Aorta (tissue), 5 donors: ENCODE measurements at regions not wholly inside any gene's neighbourhood (a gene's known extent, or its start where the extent isn't known, plus 50 kb on each side); places are given as distances from the start of the nearest gene placed in this dataset.

Source experiments
- ATAC-seq: fragments of 200-7000 bp; cut with Tn5 transposase; one replicate; pipeline ENCODE4 v1.9.1; 2022; ENCODE audit warnings: moderate library complexity; ENCODE audit not compliant: low FRiP score
- DNase-seq, 2 donors: peaks; one replicate each; pipeline ENCODE4 v3.0.0-alpha.2; 2020
- H3K27ac ChIP-seq, 2 donors: one replicate each; pipeline ENCODE4 v1.5.1; 2013; ENCODE audit warnings: low read length in 2 of 2, mild to moderate bottlenecking in 2 of 2, moderate library complexity in 2 of 2, control low read depth in 1 of 2, inconsistent platforms in 1 of 2, low read depth in 1 of 2
- H3K27me3 ChIP-seq, 2 donors: one replicate each; pipeline ENCODE4 v1.6.1; 2013; ENCODE audit warnings: control low read depth in 1 of 2, low read length in 1 of 2, mild to moderate bottlenecking in 1 of 2, moderate library complexity in 1 of 2; ENCODE audit not compliant: insufficient read depth in 2 of 2, control insufficient read depth in 1 of 2
- H3K36me3 ChIP-seq, 2 donors: one replicate each; pipeline ENCODE4 v1.6.1; 2013; ENCODE audit warnings: control low read depth in 1 of 2, low read length in 1 of 2, mild to moderate bottlenecking in 1 of 2; ENCODE audit not compliant: insufficient read depth in 2 of 2, control insufficient read depth in 1 of 2
- H3K4me1 ChIP-seq, 2 donors: one replicate each; pipeline ENCODE4 v1.6.1; 2013; ENCODE audit warnings: low read length in 2 of 2, control low read depth in 1 of 2, mild to moderate bottlenecking in 1 of 2, moderate library complexity in 1 of 2; ENCODE audit not compliant: insufficient read depth in 2 of 2, control insufficient read depth in 1 of 2
- H3K4me3 ChIP-seq, 2 donors: one replicate each; pipeline ENCODE4 v1.5.1; 2013; ENCODE audit warnings: low read length in 2 of 2, control low read depth in 1 of 2, mild to moderate bottlenecking in 1 of 2
- H3K9me3 ChIP-seq: one replicate; pipeline ENCODE4 v1.6.1; 2013; ENCODE audit warnings: mild to moderate bottlenecking, low read length; ENCODE audit not compliant: control insufficient read depth
- WGBS, 2 donors: extraction: QIAGEN DNeasy Blood & Tissue Kit; methylation state at CpG; one replicate each; pipeline ENCODE4 v1.1.7; 2013; 5-methylcytosine and 5-hydroxymethylcytosine counted together
- intact Hi-C, 2 donors: fragments of 100-400 bp; cut with DNase I; formaldehyde crosslinking; loops; one replicate each; pipeline versions ENCODE4 v1.14.2 to v1.15.0; 2022
- donor health status: healthy with polysubstance abuse.
- donor health status: Bipolar disorder and iron deficiency.
- donor health status: DM: no; HTN: no; CAD: no.
- donor health status: DM: no; HTN: no; CAD: no.
- donor health status: DM: yes; HTN: yes; CAD: no.

DNA sequence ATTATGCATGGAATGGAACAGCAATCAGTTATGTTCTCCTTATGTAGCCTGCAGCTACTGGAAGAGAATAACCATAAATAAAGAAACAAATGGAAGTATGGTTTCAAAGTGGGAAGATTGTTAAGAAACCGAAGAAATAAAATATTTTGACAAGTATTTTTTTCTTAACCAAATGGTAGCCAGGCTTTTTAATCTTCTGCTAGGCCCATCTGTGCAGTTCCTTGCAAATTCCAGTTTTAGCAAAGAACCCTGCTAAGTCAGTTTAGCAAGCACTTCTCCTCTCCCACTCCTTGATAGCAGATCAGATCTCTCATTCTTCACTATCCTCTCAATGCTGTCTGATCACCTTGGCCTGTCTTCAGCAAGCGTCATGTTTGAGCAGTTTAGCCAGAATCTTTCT is 111.1 kb upstream of the PRDM9 start:
- Histone ChIP-seq H3K4me3 (no peak overlapping the region), H3K27ac (no peak overlapping the region), H3K4me1 (no peaks in the 10 kb centered on the region), H3K27me3 (no peaks in the 10 kb centered on the region), H3K36me3 (no peaks in the 10 kb centered on the region), H3K9me3 (no peaks in the 10 kb centered on the region)
- intact Hi-C loops, result no loop called here
- ATAC-seq (no peak), DNase-seq (no peak)
- 39 to 76% methylated on average over 2 of the region's 2 CpGs for WGBS, 2 donors

DNA sequence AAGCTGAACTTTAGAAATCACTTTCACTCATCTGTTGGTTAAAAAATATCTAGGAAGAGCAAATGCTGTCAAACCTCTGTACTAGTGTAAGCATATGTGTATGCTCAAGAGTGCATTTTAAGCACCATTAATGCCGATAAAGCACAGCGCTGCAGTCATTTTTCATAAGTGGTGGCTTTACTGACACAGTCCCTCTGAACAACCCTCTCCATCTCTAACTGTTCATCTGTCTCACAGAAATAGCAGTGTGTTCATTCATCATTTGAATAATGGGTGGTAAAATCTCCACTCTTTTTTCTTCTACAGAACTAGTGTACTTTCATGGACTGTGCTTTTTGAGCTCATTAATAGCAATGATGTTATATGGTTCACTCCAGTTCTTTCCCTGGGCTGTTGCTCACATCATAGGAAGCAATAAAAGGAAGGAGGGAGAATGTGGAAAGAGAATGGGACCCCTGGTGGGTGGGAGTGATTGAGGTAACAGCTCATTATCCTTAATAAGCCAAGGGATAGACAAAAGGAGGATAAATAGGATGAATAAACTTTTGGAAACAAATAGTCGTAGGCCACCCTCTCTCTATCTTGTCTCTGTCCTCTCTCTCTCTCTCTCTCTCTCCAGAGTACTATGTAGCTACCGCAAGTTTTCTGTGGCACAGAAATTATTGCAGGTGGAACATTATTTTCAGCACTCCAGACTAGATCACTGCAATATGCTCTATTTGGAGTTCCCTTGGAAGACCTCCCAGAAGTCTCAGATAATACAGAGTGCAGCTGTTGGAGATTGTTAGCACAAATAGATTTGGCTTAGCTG is 117.9 kb upstream of the PRDM9 start:
- DNase-seq, result no peak
- no peaks in the 10 kb centered on the region for H3K36me3 ChIP-seq
- no peaks in the 10 kb centered on the region for H3K9me3 ChIP-seq
- intact Hi-C loops, result no loop called here
- no peak for ATAC-seq
- H3K27me3 ChIP-seq, result no peaks in the 10 kb centered on the region
- no peaks in the 10 kb centered on the region for H3K4me1 ChIP-seq
- no peak overlapping the region for H3K27ac ChIP-seq
- H3K4me3 ChIP-seq, result no peak overlapping the region
- WGBS, 2 donors, result 25 to 28% methylated on average over 4 of the region's 4 CpGs

DNA sequence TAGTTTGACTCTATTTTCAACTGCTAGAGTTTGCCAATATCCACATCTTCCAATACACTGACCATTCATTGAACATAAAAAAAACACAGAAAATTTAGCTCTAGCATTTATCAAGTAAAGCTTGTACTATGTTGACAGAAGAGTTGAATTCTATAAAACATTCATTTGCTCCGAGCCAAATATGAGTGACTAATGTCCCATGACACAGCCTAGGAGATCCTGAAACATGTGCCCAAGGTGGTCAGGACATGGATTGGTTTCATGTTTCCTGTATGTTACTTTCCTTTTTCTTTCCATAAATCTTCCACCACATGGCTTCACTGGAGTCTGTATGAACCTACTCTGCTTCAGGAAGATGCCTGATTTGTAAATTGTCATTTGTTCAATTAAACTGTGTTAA is 122.4 kb upstream of the PRDM9 start:
- Histone ChIP-seq H3K27ac (no peak overlapping the region), H3K4me3 (no peak overlapping the region), H3K36me3 (no peaks in the 10 kb centered on the region), H3K4me1 (no peaks in the 10 kb centered on the region), H3K9me3 (peaks cover 2% of the 10 kb centered on the region), H3K27me3 (no peaks in the 10 kb centered on the region)
- intact Hi-C loops, result no loop called here
- DNase-seq (no peak), ATAC-seq (no peak)
- WGBS, 2 donors, result 20 to 43% methylated on average over 1 of the region's 1 CpG

DNA sequence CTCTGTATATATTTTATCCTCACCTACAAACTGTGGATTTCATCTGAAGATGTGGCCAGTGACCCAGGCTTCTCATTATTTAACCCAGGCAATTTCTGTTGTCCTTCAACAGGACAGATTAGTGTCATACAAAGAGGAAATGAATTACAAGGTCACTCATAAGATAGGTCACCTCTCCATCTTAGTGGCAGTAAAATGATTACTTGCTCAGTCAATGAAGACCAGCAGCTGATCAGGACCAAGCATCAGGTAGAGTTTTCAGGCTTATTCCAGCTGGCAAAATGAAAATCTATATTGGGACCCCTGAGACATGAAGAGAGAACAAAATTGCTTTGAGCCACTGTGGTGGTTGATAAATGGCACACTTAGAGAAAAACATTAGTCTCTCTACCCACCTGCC is 135.2 kb upstream of the PRDM9 start:
- intact Hi-C loops, result no loop called here
- DNase-seq, result no peak
- no peak overlapping the region for H3K4me3 ChIP-seq
- no peaks in the 10 kb centered on the region for H3K9me3 ChIP-seq
- H3K27me3 ChIP-seq, result no peaks in the 10 kb centered on the region
- no peak for ATAC-seq
- no peak overlapping the region for H3K27ac ChIP-seq
- H3K4me1 ChIP-seq, result no peaks in the 10 kb centered on the region
- no peaks in the 10 kb centered on the region for H3K36me3 ChIP-seq

DNA sequence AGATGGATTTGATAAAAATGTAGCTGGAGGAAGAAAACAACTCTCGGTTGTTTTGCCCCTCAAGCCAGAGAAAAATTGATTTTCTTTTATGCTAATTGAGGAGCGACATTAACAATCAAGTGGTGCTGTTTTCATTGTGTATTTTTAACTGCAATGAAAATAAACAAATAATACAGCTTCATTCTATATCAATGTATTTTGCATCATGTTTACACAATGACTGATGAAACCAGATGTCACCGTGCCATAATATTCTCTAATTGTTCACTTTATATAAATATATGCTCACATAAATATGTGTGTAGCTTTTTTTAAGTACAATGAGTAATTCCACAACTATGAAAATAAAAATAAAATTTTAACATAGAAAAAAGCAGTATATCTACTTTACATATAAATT is 139.0 kb upstream of the PRDM9 start:
- Histone ChIP-seq H3K4me1 (no peaks in the 10 kb centered on the region), H3K27ac (no peak overlapping the region), H3K9me3 (no peaks in the 10 kb centered on the region), H3K36me3 (no peaks in the 10 kb centered on the region), H3K4me3 (no peak overlapping the region), H3K27me3 (no peaks in the 10 kb centered on the region)
- 27 to 64% methylated on average over 3 of the region's 3 CpGs for WGBS, 2 donors
- DNase-seq (no peak), ATAC-seq (no peak)
- intact Hi-C loops, result no loop called here

DNA sequence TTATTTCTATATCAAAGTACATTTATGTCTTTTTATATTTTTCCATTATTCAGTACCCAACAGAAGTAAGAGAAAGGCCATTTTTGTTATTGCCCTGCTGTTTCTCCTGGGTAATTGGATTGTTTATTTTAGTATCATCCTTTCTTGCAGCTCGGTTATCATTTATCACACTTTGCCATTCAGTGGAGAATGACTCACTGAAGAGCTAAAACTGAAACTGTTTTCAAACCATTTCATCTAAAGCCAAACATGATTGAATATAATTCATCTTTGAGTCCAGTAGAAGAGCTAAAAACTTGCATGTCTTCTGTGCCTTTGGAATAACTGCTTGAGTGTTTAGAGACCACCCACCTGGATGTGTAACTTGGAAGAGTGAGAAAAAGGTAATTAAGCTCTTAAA is 139.5 kb upstream of the PRDM9 start:
- ATAC-seq (no peak), DNase-seq (no peak)
- no peak overlapping the region for H3K4me3 ChIP-seq
- H3K36me3 ChIP-seq, result no peaks in the 10 kb centered on the region
- H3K27ac ChIP-seq, result no peak overlapping the region
- intact Hi-C loops, result no loop called here
- no peaks in the 10 kb centered on the region for H3K9me3 ChIP-seq
- 37 to 42% methylated on average over 1 of the region's 1 CpG for WGBS, 2 donors
- H3K4me1 ChIP-seq, result no peaks in the 10 kb centered on the region
- H3K27me3 ChIP-seq, result no peaks in the 10 kb centered on the region

DNA sequence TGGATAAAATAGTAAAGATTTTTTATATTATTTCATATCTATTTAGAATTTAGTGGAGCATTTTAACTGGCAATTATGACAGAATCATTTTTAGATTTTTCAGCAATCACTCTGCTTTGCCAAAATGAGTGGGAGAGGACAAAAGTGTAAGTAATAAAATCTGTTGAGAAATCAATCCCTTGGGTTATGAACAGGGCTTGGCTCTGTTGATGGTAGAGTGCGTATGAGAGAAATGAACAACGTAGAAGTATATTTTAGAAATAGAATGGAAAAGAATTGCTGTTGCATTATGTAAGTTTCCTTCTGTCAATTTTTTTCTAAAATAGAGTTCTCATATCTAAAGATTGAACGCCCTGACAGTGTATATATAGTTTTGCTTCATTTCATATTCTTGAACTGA is 154.1 kb upstream of the PRDM9 start:
- H3K27me3 ChIP-seq, result no peaks in the 10 kb centered on the region
- H3K4me1 ChIP-seq, result no peaks in the 10 kb centered on the region
- no peaks in the 10 kb centered on the region for H3K9me3 ChIP-seq
- intact Hi-C loops, result no loop called here
- DNase-seq, result no peak
- no peak for ATAC-seq
- 60 to 64% methylated on average over 3 of the region's 3 CpGs for WGBS, 2 donors
- no peak overlapping the region for H3K4me3 ChIP-seq
- no peaks in the 10 kb centered on the region for H3K36me3 ChIP-seq
- H3K27ac ChIP-seq, result no peak overlapping the region

DNA sequence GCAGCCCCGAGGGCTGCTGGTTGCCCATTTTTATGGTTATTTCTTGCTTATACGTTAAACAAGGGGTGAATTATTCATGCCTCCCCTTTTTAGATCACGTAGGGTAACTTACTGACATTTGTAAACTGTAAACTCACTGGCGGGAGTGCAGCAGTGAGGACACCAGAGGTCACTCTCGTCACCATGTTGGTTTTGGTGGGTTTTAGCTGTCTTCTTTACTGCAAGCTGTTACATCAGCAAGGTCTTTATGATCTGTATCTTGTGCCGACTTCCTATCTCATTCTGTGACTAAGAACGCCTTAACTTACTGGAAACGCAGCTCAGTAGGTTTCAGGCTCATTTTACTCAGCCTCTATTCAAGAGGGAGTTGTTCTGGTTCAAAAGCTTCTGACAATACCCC is 155.0 kb upstream of the PRDM9 start:
- intact Hi-C loops, result no loop called here
- WGBS, 2 donors, result 61 to 63% methylated on average over 8 of the region's 8 CpGs
- Histone ChIP-seq H3K27ac (no peak overlapping the region), H3K4me1 (no peaks in the 10 kb centered on the region), H3K9me3 (no peaks in the 10 kb centered on the region), H3K27me3 (no peaks in the 10 kb centered on the region), H3K36me3 (no peaks in the 10 kb centered on the region), H3K4me3 (no peak overlapping the region)
- no peak for DNase-seq
- no peak for ATAC-seq

DNA sequence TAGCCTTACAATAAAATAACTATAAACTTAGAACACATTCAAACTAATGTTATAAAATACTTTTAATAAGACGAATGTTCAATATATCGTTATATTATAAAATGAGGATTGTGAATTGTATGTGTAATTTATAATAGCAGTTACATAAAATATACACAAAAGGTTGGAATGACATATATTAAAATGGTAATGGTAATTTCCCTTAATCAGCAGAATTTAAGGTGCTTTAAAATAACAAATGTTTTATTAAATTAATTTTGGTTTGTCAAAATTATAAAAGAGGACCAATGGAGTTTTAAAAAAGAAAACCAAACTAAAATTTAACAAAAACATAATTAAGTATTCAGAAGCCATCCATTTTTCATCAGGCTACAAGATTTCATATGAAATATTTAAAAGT is 164.3 kb upstream of the PRDM9 start:
- WGBS, 2 donors, result 82 to 87% methylated on average over 2 of the region's 2 CpGs
- H3K27ac ChIP-seq, result no peak overlapping the region
- no peak overlapping the region for H3K4me3 ChIP-seq
- intact Hi-C loops, result no loop called here
- ATAC-seq (no peak), DNase-seq (no peak)
- H3K27me3 ChIP-seq, result no peaks in the 10 kb centered on the region
- H3K36me3 ChIP-seq, result no peaks in the 10 kb centered on the region
- no peaks in the 10 kb centered on the region for H3K4me1 ChIP-seq
- no peaks in the 10 kb centered on the region for H3K9me3 ChIP-seq
